AG10803 (cell line): ENCODE measurements at regions not wholly inside any gene's neighbourhood (a gene's known extent, or its start where the extent isn't known, plus 50 kb on each side); places are given as distances from the start of the nearest gene placed in this dataset.

Experiments
- DNase-seq: peaks from one replicate; pipeline ENCODE4 v3.0.0; 2010; ENCODE audit warnings: low read depth
- H3K4me3 ChIP-seq: 2 replicates; pipeline ENCODE4 v1.5.1; 2011; ENCODE audit warnings: mild to moderate bottlenecking, low read length, control low read depth
- CTCF ChIP-seq: conservative IDR thresholded peaks from 2 replicates; pipeline ENCODE4 v1.5.1; 2011; ENCODE audit warnings: mild to moderate bottlenecking, low read length, control low read depth, inconsistent platforms

- DNase-seq: no peak
- H3K4me3 ChIP-seq: no peak overlapping the region
- no peak for TF ChIP-seq CTCF
Observed at GRCh38 chr21:28607545-28607944, 385.1 kb downstream of the LTN1 start.

GRCh38 chr21:28604946-28605537, 387.6 kb downstream of the LTN1 start:
- no peak overlapping the region for H3K4me3 ChIP-seq
- no peak for TF ChIP-seq CTCF
- no peak for DNase-seq

GRCh38 chr21:28602546-28602945, 390.1 kb downstream of the LTN1 start:
- TF ChIP-seq CTCF: no peak
- no peak for DNase-seq
- no peak overlapping the region for H3K4me3 ChIP-seq

- no peak overlapping the region for H3K4me3 ChIP-seq
- no peak for DNase-seq
- no peak for TF ChIP-seq CTCF
Observed at GRCh38 chr21:28598214-28598613, 394.5 kb downstream of the LTN1 start.

- no peak for DNase-seq
- TF ChIP-seq CTCF: no peak
- H3K4me3 ChIP-seq: no peak overlapping the region
Observed at GRCh38 chr21:28592205-28592865, 400.3 kb downstream of the LTN1 start.

GRCh38 chr21:28590676-28591075, 402.0 kb downstream of the LTN1 start:
- no peak for DNase-seq
- no peak overlapping the region for H3K4me3 ChIP-seq
- no peak for TF ChIP-seq CTCF

GRCh38 chr21:28590026-28590425, 402.7 kb downstream of the LTN1 start:
- TF ChIP-seq CTCF: no peak
- H3K4me3 ChIP-seq: no peak overlapping the region
- DNase-seq: no peak
